H9 (cell line): ENCODE measurements at regions not wholly inside any gene's neighbourhood (a gene's known extent, or its start where the extent isn't known, plus 50 kb on each side); places are given as distances from the start of the nearest gene placed in this dataset.

ENCODE experiments used
- DNase-seq: peaks from one replicate; pipeline ENCODE4 v3.0.0-alpha.2; 2017
- H2AFZ ChIP-seq: one replicate; pipeline ENCODE4 v1.6.1; 2013; ENCODE audit warnings: mild to moderate bottlenecking, low read length, control low read depth, moderate library complexity
- H2AK5ac ChIP-seq: 2 replicates; pipeline ENCODE4 v1.6.1; 2013; ENCODE audit warnings: low read length, control low read depth, mixed read lengths; ENCODE audit not compliant: insufficient read length
- H2BK120ac ChIP-seq: one replicate; pipeline ENCODE4 v1.6.1; 2013; ENCODE audit warnings: low read depth, mild to moderate bottlenecking, low read length, control low read depth, inconsistent platforms; ENCODE audit not compliant: poor library complexity, severe bottlenecking
- H2BK12ac ChIP-seq: 2 replicates; pipeline ENCODE4 v1.6.1; 2013; ENCODE audit warnings: low read length, control low read depth, mixed read lengths, low read depth; ENCODE audit not compliant: insufficient read length
- H2BK15ac ChIP-seq: 2 replicates; pipeline ENCODE4 v1.6.1; 2013; ENCODE audit warnings: low read depth, low read length, control low read depth
- H2BK20ac ChIP-seq: one replicate; pipeline ENCODE4 v1.6.1; 2013; ENCODE audit warnings: low read depth, mild to moderate bottlenecking, low read length, control low read depth, inconsistent platforms; ENCODE audit not compliant: poor library complexity, severe bottlenecking
- H2BK5ac ChIP-seq: 2 replicates; pipeline ENCODE4 v1.6.1; 2013; ENCODE audit warnings: low read length, control low read depth, mixed read lengths; ENCODE audit not compliant: insufficient read length
- H3K14ac ChIP-seq: 2 replicates; pipeline ENCODE4 v1.6.1; 2013; ENCODE audit warnings: low read length, control low read depth; ENCODE audit not compliant: insufficient read depth
- H3K18ac ChIP-seq: 2 replicates; pipeline ENCODE4 v1.6.1; 2013; ENCODE audit warnings: low read depth, mild to moderate bottlenecking, mixed read lengths, low read length, control low read depth; ENCODE audit not compliant: insufficient read length
- H3K23ac ChIP-seq: 2 replicates; pipeline ENCODE4 v1.6.1; 2013; ENCODE audit warnings: low read length, control low read depth, mixed read lengths, low read depth; ENCODE audit not compliant: insufficient read length
- H3K23me2 ChIP-seq: 2 replicates; pipeline ENCODE4 v1.6.1; 2013; ENCODE audit warnings: low read depth, mild to moderate bottlenecking, mixed read lengths, low read length, control low read depth; ENCODE audit not compliant: insufficient read length, poor library complexity, severe bottlenecking
- H3K27ac ChIP-seq: 2 replicates; pipeline ENCODE4 v1.5.1; 2013; ENCODE audit warnings: low read length, control low read depth, mixed read lengths, low read depth; ENCODE audit not compliant: insufficient read length
- H3K27me3 ChIP-seq: 2 replicates; pipeline ENCODE4 v1.6.1; 2013; ENCODE audit warnings: low read length, control low read depth, inconsistent platforms; ENCODE audit not compliant: insufficient read depth
- H3K4ac ChIP-seq: 2 replicates; pipeline ENCODE4 v1.6.1; 2013; ENCODE audit warnings: low read depth, mild to moderate bottlenecking, control low read depth, inconsistent platforms, low read length, moderate library complexity
- H3K4me1 ChIP-seq: 2 replicates; pipeline ENCODE4 v1.6.1; 2013; ENCODE audit warnings: low read length, control low read depth, inconsistent platforms; ENCODE audit not compliant: insufficient read depth
- H3K4me2 ChIP-seq: 2 replicates; pipeline ENCODE4 v1.6.1; 2013; ENCODE audit warnings: low read length, control low read depth, mixed read lengths; ENCODE audit not compliant: insufficient read length, insufficient read depth
- H3K56ac ChIP-seq: 2 replicates; pipeline ENCODE4 v1.6.1; 2013; ENCODE audit warnings: low read depth, mild to moderate bottlenecking, mixed read lengths, low read length, control low read depth; ENCODE audit not compliant: insufficient read length
- H3K79me1 ChIP-seq: 2 replicates; pipeline ENCODE4 v1.6.1; 2013; ENCODE audit warnings: low read depth, mild to moderate bottlenecking, moderate library complexity, low read length, control low read depth, inconsistent platforms; ENCODE audit not compliant: insufficient read depth, poor library complexity, severe bottlenecking
- H3K79me2 ChIP-seq: 2 replicates; pipeline ENCODE4 v1.6.1; 2013; ENCODE audit warnings: low read length, control low read depth, inconsistent platforms; ENCODE audit not compliant: insufficient read depth
- H3K9ac ChIP-seq: 2 replicates; pipeline ENCODE4 v1.6.1; 2013; ENCODE audit warnings: low read length, control low read depth, mixed read lengths; ENCODE audit not compliant: insufficient read length; ENCODE audit errors: extremely low read depth
- H3K9me3 ChIP-seq: one replicate; pipeline ENCODE4 v1.6.1; 2013; ENCODE audit warnings: low read depth, low read length, inconsistent platforms; ENCODE audit not compliant: control insufficient read depth
- H3T11ph ChIP-seq: one replicate; pipeline ENCODE4 v1.6.1; 2013; ENCODE audit warnings: mild to moderate bottlenecking, low read length, control low read depth, inconsistent platforms
- H4K20me1 ChIP-seq: one replicate; pipeline ENCODE4 v1.6.1; 2013; ENCODE audit not compliant: control insufficient read depth, insufficient read length, insufficient read depth
- H4K5ac ChIP-seq: 2 replicates; pipeline ENCODE4 v1.6.1; 2013; ENCODE audit warnings: low read depth, mild to moderate bottlenecking, mixed read lengths, low read length, control low read depth; ENCODE audit not compliant: insufficient read length
- H4K8ac ChIP-seq: replicated peaks from 2 replicates; pipeline ENCODE4 v1.6.1; 2013; ENCODE audit warnings: low read length, control low read depth, mixed read lengths, low read depth; ENCODE audit not compliant: insufficient read length
- H4K91ac ChIP-seq: 2 replicates; pipeline ENCODE4 v1.6.1; 2013; ENCODE audit warnings: low read depth, mild to moderate bottlenecking, moderate library complexity, mixed read lengths, low read length, control low read depth; ENCODE audit not compliant: insufficient read length
- H3K27ac Mint-ChIP-seq, 3 experiments: 2 replicates in 2 of 3; 3 replicates in 1 of 3; pipeline ENCODE4 v1.8.0; 2020 to 2021; ENCODE audit warnings: mixed read lengths in 3 of 3, mild to moderate bottlenecking in 1 of 3, moderate library complexity in 1 of 3
- H3K27me3 Mint-ChIP-seq: 2 replicates; pipeline ENCODE4 v1.8.0; 2021; ENCODE audit warnings: low read depth, mild to moderate bottlenecking, moderate library complexity, mixed read lengths
- H3K36me3 Mint-ChIP-seq, 3 experiments: 2 replicates in 2 of 3; 3 replicates in 1 of 3; pipeline ENCODE4 v1.8.0; 2020 to 2021; ENCODE audit warnings: low read depth in 3 of 3, mixed read lengths in 3 of 3; ENCODE audit not compliant: insufficient read depth in 1 of 3
- H3K4me1 Mint-ChIP-seq, 2 experiments: 2 replicates each; pipeline ENCODE4 v1.8.0; 2020; ENCODE audit warnings: mixed read lengths in 2 of 2
- H3K4me3 Mint-ChIP-seq, 2 experiments: 2 replicates in 1 of 2; 3 replicates in 1 of 2; pipeline ENCODE4 v1.8.0; 2020 to 2021; ENCODE audit warnings: mild to moderate bottlenecking in 2 of 2, mixed read lengths in 2 of 2, moderate library complexity in 1 of 2
- H3K9me3 Mint-ChIP-seq, 2 experiments: 2 replicates in 1 of 2; 3 replicates in 1 of 2; pipeline ENCODE4 v1.8.0; 2020; ENCODE audit warnings: mild to moderate bottlenecking in 2 of 2, mixed read lengths in 2 of 2, moderate library complexity in 1 of 2
- CTCF ChIP-seq: fragments of 200-600 bp; sonication (generic); conservative IDR thresholded peaks from 3 replicates; pipeline ENCODE4 v1.8.0; 2021; ENCODE audit warnings: antibody characterized with exemption, mild to moderate bottlenecking
- WGBS: extraction: QIAGEN DNeasy Blood & Tissue Kit; methylation state at CpG from one replicate; pipeline ENCODE4 v1.1.7; 2013; ENCODE audit warnings: missing lambda C conversion rate, low lambda C conversion rate, mixed read lengths; ENCODE audit not compliant: insufficient read length; ENCODE audit errors: extremely low coverage; 5-methylcytosine and 5-hydroxymethylcytosine counted together

- Histone ChIP-seq H2AK5ac (no peak overlapping the region), H4K20me1 (no peaks in the 10 kb centered on the region), H3K18ac (no peak overlapping the region), H3K4ac (no peak overlapping the region), H3K79me2 (no peaks in the 10 kb centered on the region), H3K4me1 (no peaks in the 10 kb centered on the region), H2AFZ (no peak overlapping the region), H2BK120ac (no peak overlapping the region), H3T11ph (no peak overlapping the region), H3K23ac (no peak overlapping the region), H3K23me2 (no peaks in the 10 kb centered on the region), H2BK5ac (no peak overlapping the region), H2BK20ac (no peak overlapping the region), H4K5ac (no peak overlapping the region), H3K9me3 (no peaks in the 10 kb centered on the region), H2BK12ac (no peak overlapping the region), H3K79me1 (no peaks in the 10 kb centered on the region), H3K9ac (no peak overlapping the region), H3K27me3 (no peaks in the 10 kb centered on the region), H3K14ac (no peak overlapping the region), H4K91ac (no peak overlapping the region), H3K4me2 (no peak overlapping the region), H3K27ac (no peak overlapping the region), H3K56ac (no peak overlapping the region), H2BK15ac (no peak overlapping the region), H4K8ac (no peak overlapping the region)
- H3K27ac Mint-ChIP-seq, result no peak overlapping the region
- no peak overlapping the region for H3K4me3 Mint-ChIP-seq
- DNase-seq, result no peak
- H3K36me3 Mint-ChIP-seq, result no peaks in the 10 kb centered on the region
- no peaks in the 10 kb centered on the region for H3K27me3 Mint-ChIP-seq
- no peaks in the 10 kb centered on the region; a peak in 1 of 4 replicates for H3K4me1 Mint-ChIP-seq
- WGBS, result no CpG with 5 or more reads among the region's 1 CpG
- no peaks in the 10 kb centered on the region for H3K9me3 Mint-ChIP-seq
- no peak for TF ChIP-seq CTCF
Measured at GRCh38 chr2:153115141-153115540, 363.4 kb downstream of the RPRM start.
